HepG2 (cell line): ENCODE measurements at regions not wholly inside any gene's neighbourhood (a gene's known extent, or its start where the extent isn't known, plus 50 kb on each side); places are given as distances from the start of the nearest gene placed in this dataset.
"Not testable (repeated sequence)": the region's sequence is repeated elsewhere in the genome, so short reads cannot be mapped to it uniquely, and the experiment has no call there.

Experiments
- ATAC-seq: fragments of 200-7000 bp; cut with Tn5 transposase; 3 replicates; pipeline ENCODE4 v1.9.1; 2020; ENCODE audit warnings: mild to moderate bottlenecking, moderate library complexity
- BruUV-seq: library from RNA; stranded (reverse); fragments of 400-500 nt; replicated peaks from 2 replicates; lab custom pipeline; 2021; lab: Mats Ljungman, UMichigan
- CTCF ChIA-PET: fragments of 300-600 bp; formaldehyde crosslinking; extraction: SDS; loops from one replicate; lab custom pipeline; 2021; ENCODE audit warnings: low total read pairs, inconsistent platforms, low intra/inter-chr PET ratio; lab: Yijun Ruan, JAX
- POLR2A ChIA-PET: fragments of 350-600 bp; sonication (Branson Sonifier 250); formaldehyde crosslinking; loops from one replicate; lab custom pipeline; 2020; ENCODE audit warnings: antibody characterized with exemption, inconsistent platforms; lab: Yijun Ruan, JAX
- DNase-seq: peaks from one replicate; pipeline ENCODE4 v3.0.0-alpha.2; 2015; ENCODE audit warnings: low spot score
- FAIRE-seq: peaks from 3 replicates; lab custom pipeline; 2011; peaks lifted over from hg19 to GRCh38; lab: Jason Lieb, UNC
- H2AFZ ChIP-seq: one replicate; pipeline ENCODE4 v1.6.1; 2011; ENCODE audit warnings: low read length, inconsistent platforms
- H3K27ac ChIP-seq: fragments of 300-600 bp; 3 replicates; pipeline ENCODE4 v1.8.0; 2011; ENCODE audit warnings: mixed run types, mild to moderate bottlenecking, mixed read lengths, low read length, inconsistent platforms; ENCODE audit not compliant: insufficient read depth; ENCODE audit errors: extremely low read length
- H3K27me3 ChIP-seq, 2 experiments: fragments of 200-600 bp in 1 of 2; 2 replicates in 1 of 2; 3 replicates in 1 of 2; pipeline versions ENCODE4 v1.6.0 to v1.8.0; 2011; ENCODE audit warnings: low read length in 2 of 2, mild to moderate bottlenecking in 2 of 2, moderate library complexity in 2 of 2, inconsistent platforms in 1 of 2; ENCODE audit not compliant: insufficient read depth in 2 of 2, control insufficient read depth in 1 of 2
- H3K36me3 ChIP-seq, 2 experiments: fragments of 200-600 bp in 1 of 2; replicated peaks in 1 of 2; 2 replicates in 1 of 2; 3 replicates in 1 of 2; pipeline versions ENCODE4 v1.5.1 to v1.8.0; 2011; ENCODE audit warnings: low read length in 2 of 2, inconsistent platforms in 1 of 2; ENCODE audit not compliant: insufficient read depth in 2 of 2, control insufficient read depth in 1 of 2
- H3K4me1 ChIP-seq: 2 replicates; pipeline ENCODE4 v1.5.1; 2012; ENCODE audit warnings: low read length, inconsistent platforms; ENCODE audit not compliant: insufficient read depth
- H3K4me2 ChIP-seq: 2 replicates; pipeline ENCODE4 v1.6.0; 2011; ENCODE audit warnings: low read depth, low read length, inconsistent platforms
- H3K4me3 ChIP-seq, 3 experiments: fragments of 200-600 bp in 1 of 3; sonication (generic), shearing (Covaris generic) in 1 of 3; replicated peaks in 1 of 3; 2 replicates each; pipeline ENCODE4 v1.5.1; 2011 to 2016; ENCODE audit warnings: low read length in 3 of 3, inconsistent platforms in 2 of 3, low read depth in 2 of 3, mild to moderate bottlenecking in 2 of 3, control low read depth in 1 of 3, mixed read lengths in 1 of 3; ENCODE audit not compliant: insufficient read depth in 1 of 3
- H3K79me2 ChIP-seq: one replicate; pipeline ENCODE4 v1.6.1; 2011; ENCODE audit warnings: low read length, inconsistent platforms; ENCODE audit not compliant: insufficient read depth
- H3K9ac ChIP-seq: 2 replicates; pipeline ENCODE4 v1.6.0; 2011; ENCODE audit warnings: mild to moderate bottlenecking, low read depth, low read length, inconsistent platforms; ENCODE audit not compliant: insufficient read depth
- H3K9me3 ChIP-seq: 2 replicates; pipeline ENCODE4 v1.5.1; 2012; ENCODE audit warnings: mild to moderate bottlenecking, low read length
- H4K20me1 ChIP-seq: 2 replicates; pipeline ENCODE4 v1.6.0; 2011; ENCODE audit warnings: inconsistent platforms, mild to moderate bottlenecking, low read length, moderate library complexity; ENCODE audit not compliant: insufficient read depth
- PTBP1 ChIP-seq: fragments of 200-400 bp; formaldehyde crosslinking; IDR thresholded peaks from 2 replicates; pipeline ENCODE4 v1.6.1; 2018; ENCODE audit warnings: low read length, low read depth; ENCODE audit not compliant: poor library complexity, severe bottlenecking
- SP4 ChIP-seq: sonication (generic); formaldehyde crosslinking; IDR thresholded peaks from 2 replicates; pipeline ENCODE4 v1.8.1; 2023; ENCODE audit warnings: mild to moderate bottlenecking, missing genetic modification reagents
- ZNF644 ChIP-seq: IDR thresholded peaks from 2 replicates; pipeline ENCODE4 v1.6.1; 2016; ENCODE audit warnings: low read depth
- WGBS: methylation state at CpG from one replicate; pipeline ENCODE4 v1.1.6; 2017; ENCODE audit warnings: low lambda C conversion rate; 5-methylcytosine and 5-hydroxymethylcytosine counted together
- in situ Hi-C: cut with HindIII; loops from 2 replicates; pipeline ENCODE4 v1.10.0; 2017; ENCODE audit warnings: low pct_unique_long_range_greater_than_20kb; ENCODE audit not compliant: extremely low pct_ligation_motif_present
- intact Hi-C: fragments of 100-400 bp; cut with micrococcal nuclease; formaldehyde crosslinking; loops from one replicate; pipeline ENCODE4 v1.10.0; 2022; ENCODE audit not compliant: unreplicated experiment
- TF ChIP-seq, protein P1 (sequence below): IDR thresholded peaks from 2 replicates; pipeline ENCODE4 v1.4.0; 2020; ENCODE audit warnings: mild to moderate bottlenecking, missing genetic modification reagents

DNA sequence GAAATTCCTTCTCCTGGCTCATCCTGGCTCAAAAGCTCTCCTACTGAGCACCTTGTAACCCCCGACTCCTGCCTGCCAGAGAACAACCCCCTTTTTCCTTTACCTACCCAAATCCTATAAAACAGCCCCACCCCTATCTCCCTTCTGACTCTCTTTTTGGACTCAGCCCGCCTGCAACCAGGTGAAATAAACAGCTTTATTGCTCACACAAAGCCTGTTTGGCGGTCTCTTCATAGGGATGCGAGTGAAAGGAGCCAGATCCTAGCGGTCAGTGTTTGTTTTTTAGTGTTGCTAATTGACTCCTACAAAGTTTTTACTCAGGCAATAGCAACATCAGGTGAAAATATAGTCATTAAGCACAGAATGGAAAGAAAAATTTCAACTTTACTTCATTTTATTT is 592.3 kb upstream of the AADAT start:
- H3K27ac ChIP-seq, H3K4me2 ChIP-seq, H3K9ac ChIP-seq, H3K4me3 ChIP-seq, intact Hi-C loops, H3K4me1 ChIP-seq, H4K20me1 ChIP-seq, H3K9me3 ChIP-seq, H3K79me2 ChIP-seq, DNase-seq, ATAC-seq, H3K36me3 ChIP-seq, H2AFZ ChIP-seq, CTCF ChIA-PET, BruUV-seq, H3K27me3 ChIP-seq, in situ Hi-C loops, POLR2A ChIA-PET, FAIRE-seq: not testable (repeated sequence)
- WGBS = 21% methylated on average over 5 of the region's 5 CpGs

DNA sequence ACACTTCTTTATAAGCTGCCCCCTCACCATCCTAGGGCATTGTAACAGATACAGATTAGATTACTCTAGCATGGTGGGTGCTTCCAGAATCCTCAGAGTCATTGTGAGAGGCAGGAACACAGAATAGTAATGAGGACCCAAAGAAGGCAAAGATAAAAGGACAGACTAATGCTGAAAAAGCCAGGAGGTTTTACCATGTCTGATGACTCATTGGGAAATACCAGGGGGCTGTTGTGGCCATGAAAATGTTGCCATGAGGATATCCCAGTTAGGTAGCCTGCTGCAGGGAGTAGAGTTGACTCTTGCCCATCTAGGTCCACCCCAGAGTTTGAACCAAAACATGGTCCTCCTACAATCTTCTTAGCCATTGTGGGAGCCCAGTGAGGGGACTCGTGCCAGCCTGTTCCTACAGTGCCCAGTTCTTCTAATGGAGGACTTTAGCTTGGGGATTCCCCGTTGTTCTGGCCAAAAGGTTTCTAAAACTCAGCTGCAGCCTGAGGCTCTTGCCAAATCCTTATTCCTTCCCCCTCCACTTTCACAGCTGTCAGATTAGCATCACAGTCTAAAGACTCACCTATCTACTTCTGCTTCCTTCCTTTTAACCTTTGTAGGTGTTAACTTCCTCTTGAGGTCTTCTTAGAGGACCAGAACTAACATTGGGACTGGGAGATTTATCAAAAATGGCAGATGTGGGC is 586.0 kb upstream of the AADAT start:
- ATAC-seq (no peak), FAIRE-seq (no peak), DNase-seq (no peak)
- TF ChIP-seq ZNF644 (CRISPR knock-in tag) = no peak
- no peak for TF ChIP-seq PTBP1
- TF ChIP-seq, protein P1, sequence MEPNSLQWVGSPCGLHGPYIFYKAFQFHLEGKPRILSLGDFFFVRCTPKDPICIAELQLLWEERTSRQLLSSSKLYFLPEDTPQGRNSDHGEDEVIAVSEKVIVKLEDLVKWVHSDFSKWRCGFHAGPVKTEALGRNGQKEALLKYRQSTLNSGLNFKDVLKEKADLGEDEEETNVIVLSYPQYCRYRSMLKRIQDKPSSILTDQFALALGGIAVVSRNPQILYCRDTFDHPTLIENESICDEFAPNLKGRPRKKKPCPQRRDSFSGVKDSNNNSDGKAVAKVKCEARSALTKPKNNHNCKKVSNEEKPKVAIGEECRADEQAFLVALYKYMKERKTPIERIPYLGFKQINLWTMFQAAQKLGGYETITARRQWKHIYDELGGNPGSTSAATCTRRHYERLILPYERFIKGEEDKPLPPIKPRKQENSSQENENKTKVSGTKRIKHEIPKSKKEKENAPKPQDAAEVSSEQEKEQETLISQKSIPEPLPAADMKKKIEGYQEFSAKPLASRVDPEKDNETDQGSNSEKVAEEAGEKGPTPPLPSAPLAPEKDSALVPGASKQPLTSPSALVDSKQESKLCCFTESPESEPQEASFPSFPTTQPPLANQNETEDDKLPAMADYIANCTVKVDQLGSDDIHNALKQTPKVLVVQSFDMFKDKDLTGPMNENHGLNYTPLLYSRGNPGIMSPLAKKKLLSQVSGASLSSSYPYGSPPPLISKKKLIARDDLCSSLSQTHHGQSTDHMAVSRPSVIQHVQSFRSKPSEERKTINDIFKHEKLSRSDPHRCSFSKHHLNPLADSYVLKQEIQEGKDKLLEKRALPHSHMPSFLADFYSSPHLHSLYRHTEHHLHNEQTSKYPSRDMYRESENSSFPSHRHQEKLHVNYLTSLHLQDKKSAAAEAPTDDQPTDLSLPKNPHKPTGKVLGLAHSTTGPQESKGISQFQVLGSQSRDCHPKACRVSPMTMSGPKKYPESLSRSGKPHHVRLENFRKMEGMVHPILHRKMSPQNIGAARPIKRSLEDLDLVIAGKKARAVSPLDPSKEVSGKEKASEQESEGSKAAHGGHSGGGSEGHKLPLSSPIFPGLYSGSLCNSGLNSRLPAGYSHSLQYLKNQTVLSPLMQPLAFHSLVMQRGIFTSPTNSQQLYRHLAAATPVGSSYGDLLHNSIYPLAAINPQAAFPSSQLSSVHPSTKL (CRISPR knock-in tag) = no peak
- TF ChIP-seq SP4 (CRISPR knock-in tag) = no peak
- no TSS peak for BruUV-seq
- H4K20me1 ChIP-seq = no peaks in the 10 kb centered on the region
- H3K4me3 ChIP-seq = no peak overlapping the region
- no peaks in the 10 kb centered on the region for H3K4me1 ChIP-seq
- in situ Hi-C loops (no loop called here), intact Hi-C loops (no loop called here)
- no peak overlapping the region for H3K9ac ChIP-seq
- WGBS = 0% methylated on average over 1 of the region's 2 CpGs
- no peak overlapping the region for H3K4me2 ChIP-seq
- H2AFZ ChIP-seq = no peak overlapping the region
- H3K27ac ChIP-seq = no peak overlapping the region
- no peaks in the 10 kb centered on the region for H3K36me3 ChIP-seq
- POLR2A ChIA-PET = no interaction called here
- H3K79me2 ChIP-seq = no peaks in the 10 kb centered on the region
- CTCF ChIA-PET = no interaction called here
- no peaks in the 10 kb centered on the region for H3K9me3 ChIP-seq
- H3K27me3 ChIP-seq = no peaks in the 10 kb centered on the region
